ENCODE measurements at regions not wholly inside any gene's neighbourhood (a gene's known extent, or its start where the extent isn't known, plus 50 kb on each side); places are given as distances from the start of the nearest gene placed in this dataset.
"Not testable (repeated sequence)": the region's sequence is repeated elsewhere in the genome, so short reads cannot be mapped to it uniquely, and the experiment has no call there.

- Mint-ChIP-seq H3K27me3 (ENCODE audit: insufficient read depth) (no peaks in the 10 kb centered on the region), H3K9me3 (peaks cover 42% of the 10 kb centered on the region), H3K4me3 (no peak overlapping the region), H3K27ac (no peak overlapping the region), H3K4me1 (ENCODE audit: low read depth) (no peaks in the 10 kb centered on the region), H3K36me3 (ENCODE audit: low read depth) (no peaks in the 10 kb centered on the region)
- TF ChIP-seq, protein P1, sequence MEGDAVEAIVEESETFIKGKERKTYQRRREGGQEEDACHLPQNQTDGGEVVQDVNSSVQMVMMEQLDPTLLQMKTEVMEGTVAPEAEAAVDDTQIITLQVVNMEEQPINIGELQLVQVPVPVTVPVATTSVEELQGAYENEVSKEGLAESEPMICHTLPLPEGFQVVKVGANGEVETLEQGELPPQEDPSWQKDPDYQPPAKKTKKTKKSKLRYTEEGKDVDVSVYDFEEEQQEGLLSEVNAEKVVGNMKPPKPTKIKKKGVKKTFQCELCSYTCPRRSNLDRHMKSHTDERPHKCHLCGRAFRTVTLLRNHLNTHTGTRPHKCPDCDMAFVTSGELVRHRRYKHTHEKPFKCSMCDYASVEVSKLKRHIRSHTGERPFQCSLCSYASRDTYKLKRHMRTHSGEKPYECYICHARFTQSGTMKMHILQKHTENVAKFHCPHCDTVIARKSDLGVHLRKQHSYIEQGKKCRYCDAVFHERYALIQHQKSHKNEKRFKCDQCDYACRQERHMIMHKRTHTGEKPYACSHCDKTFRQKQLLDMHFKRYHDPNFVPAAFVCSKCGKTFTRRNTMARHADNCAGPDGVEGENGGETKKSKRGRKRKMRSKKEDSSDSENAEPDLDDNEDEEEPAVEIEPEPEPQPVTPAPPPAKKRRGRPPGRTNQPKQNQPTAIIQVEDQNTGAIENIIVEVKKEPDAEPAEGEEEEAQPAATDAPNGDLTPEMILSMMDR (IDR thresholded peaks at IDR 0.05), result no peak
- no peak for DNase-seq
Measured at GRCh38 chr12:83256562-83256961, 569.9 kb downstream of the TMTC2 start.

DNA sequence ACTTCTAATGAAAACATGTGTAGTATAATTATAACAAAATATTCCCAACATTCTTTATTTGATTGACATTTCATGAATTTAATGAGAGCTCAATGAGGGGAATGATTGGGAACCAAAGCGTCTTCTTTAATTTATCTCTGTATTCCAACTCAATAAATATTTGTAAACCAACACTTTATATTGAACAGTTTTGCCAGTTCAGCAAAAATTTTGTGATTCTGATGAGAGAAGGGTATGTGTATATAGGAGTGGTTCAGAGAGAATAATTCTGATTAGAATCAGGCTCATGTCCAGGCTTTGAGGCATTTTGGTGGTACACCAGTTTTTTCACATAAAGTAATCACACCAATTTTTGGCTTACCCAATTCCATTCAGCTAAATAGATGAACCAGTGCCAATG, 564.2 kb downstream of the TMTC2 start:
- Mint-ChIP-seq H3K4me1 (ENCODE audit: low read depth) (no peaks in the 10 kb centered on the region), H3K27ac (no peak overlapping the region), H3K27me3 (ENCODE audit: insufficient read depth) (no peaks in the 10 kb centered on the region), H3K36me3 (ENCODE audit: low read depth) (no peaks in the 10 kb centered on the region), H3K4me3 (no peak overlapping the region), H3K9me3 (peaks cover 58% of the 10 kb centered on the region)
- no peak for DNase-seq
- TF ChIP-seq, protein P1 (IDR thresholded peaks at IDR 0.05), result no peak

GRCh38 chr12:83245156-83245555, 558.5 kb downstream of the TMTC2 start:
- Mint-ChIP-seq H3K27me3 (ENCODE audit: insufficient read depth) (no peaks in the 10 kb centered on the region), H3K27ac (no peak overlapping the region), H3K4me3 (no peak overlapping the region), H3K4me1 (ENCODE audit: low read depth) (no peaks in the 10 kb centered on the region), H3K36me3 (ENCODE audit: low read depth) (peaks cover 3% of the 10 kb centered on the region; the same call in 1 of the 2 replicates), H3K9me3 (peaks cover 39% of the 10 kb centered on the region)
- TF ChIP-seq, protein P1 (IDR thresholded peaks at IDR 0.05), result no peak
- DNase-seq, result no peak

DNA sequence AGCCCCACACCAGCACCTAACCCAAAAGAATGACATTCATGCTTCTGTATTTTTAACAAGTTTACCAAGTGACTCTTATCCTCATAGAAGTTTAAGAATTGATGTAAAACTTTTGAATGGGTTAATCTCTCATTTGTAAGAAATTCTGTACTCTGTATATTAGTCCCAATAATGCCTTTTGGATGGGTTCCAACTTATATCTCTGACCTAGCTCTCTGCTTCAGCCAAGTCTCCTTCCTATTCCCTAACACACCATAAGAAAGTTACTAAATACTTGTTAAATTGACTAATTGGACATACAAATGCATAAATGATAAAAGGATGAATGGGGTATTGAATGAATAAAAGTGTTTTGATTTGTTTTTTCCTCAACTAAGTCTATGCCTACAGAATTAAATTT, 557.3 kb downstream of the TMTC2 start:
- H3K4me1 Mint-ChIP-seq (ENCODE audit: low read depth), result no peaks in the 10 kb centered on the region
- no peak for DNase-seq
- no peak overlapping the region for H3K27ac Mint-ChIP-seq
- H3K9me3 Mint-ChIP-seq, result peaks cover 45% of the 10 kb centered on the region
- H3K27me3 Mint-ChIP-seq (ENCODE audit: insufficient read depth), result no peaks in the 10 kb centered on the region
- TF ChIP-seq, protein P1 (IDR thresholded peaks at IDR 0.05), result no peak
- H3K4me3 Mint-ChIP-seq, result no peak overlapping the region
- H3K36me3 Mint-ChIP-seq (ENCODE audit: low read depth), result peaks cover 3% of the 10 kb centered on the region; the same call in 1 of the 2 replicates

- not testable (repeated sequence) for DNase-seq; H3K36me3 Mint-ChIP-seq (ENCODE audit: low read depth); H3K27ac Mint-ChIP-seq; H3K4me3 Mint-ChIP-seq; H3K27me3 Mint-ChIP-seq (ENCODE audit: insufficient read depth); H3K4me1 Mint-ChIP-seq (ENCODE audit: low read depth)
- H3K9me3 Mint-ChIP-seq, result peaks cover 34% of the 10 kb centered on the region
Measured at GRCh38 chr12:83233987-83234386, 547.3 kb downstream of the TMTC2 start.

GRCh38 chr12:83226960-83227359, 540.3 kb downstream of the TMTC2 start:
- peaks cover 50% of the 10 kb centered on the region for H3K9me3 Mint-ChIP-seq
- not testable (repeated sequence) for H3K4me3 Mint-ChIP-seq; H3K4me1 Mint-ChIP-seq (ENCODE audit: low read depth); H3K36me3 Mint-ChIP-seq (ENCODE audit: low read depth); H3K27me3 Mint-ChIP-seq (ENCODE audit: insufficient read depth); DNase-seq; H3K27ac Mint-ChIP-seq

- no peak for DNase-seq
- no peaks in the 10 kb centered on the region for H3K27me3 Mint-ChIP-seq (ENCODE audit: insufficient read depth)
- H3K27ac Mint-ChIP-seq, result no peak overlapping the region
- TF ChIP-seq, protein P1 (IDR thresholded peaks at IDR 0.05), result no peak
- peaks cover 55% of the 10 kb centered on the region for H3K9me3 Mint-ChIP-seq
- H3K4me3 Mint-ChIP-seq, result no peak overlapping the region
- no peaks in the 10 kb centered on the region for H3K36me3 Mint-ChIP-seq (ENCODE audit: low read depth)
- no peaks in the 10 kb centered on the region for H3K4me1 Mint-ChIP-seq (ENCODE audit: low read depth)
Measured at GRCh38 chr12:83225806-83226205, 539.1 kb downstream of the TMTC2 start.

All from HFFc6 (cell line).